NCI-H1048 (cell line): ENCODE measurements at regions not wholly inside any gene's neighbourhood (a gene's known extent, or its start where the extent isn't known, plus 50 kb on each side); places are given as distances from the start of the nearest gene placed in this dataset.

Experiments used
- DNase-seq: peaks from one replicate; lab custom pipeline; 2025; lab: John Stamatoyannopoulos, UW

- DNase-seq, result no peak
Observed at GRCh38 chr17:73815474-73815873, 171.2 kb upstream of the SDK2 start.

GRCh38 chr17:73819440-73820395 is 175.5 kb upstream of the SDK2 start:
- no peak for DNase-seq

GRCh38 chr17:73820686-73821448 is 176.6 kb upstream of the SDK2 start:
- no peak for DNase-seq

DNA sequence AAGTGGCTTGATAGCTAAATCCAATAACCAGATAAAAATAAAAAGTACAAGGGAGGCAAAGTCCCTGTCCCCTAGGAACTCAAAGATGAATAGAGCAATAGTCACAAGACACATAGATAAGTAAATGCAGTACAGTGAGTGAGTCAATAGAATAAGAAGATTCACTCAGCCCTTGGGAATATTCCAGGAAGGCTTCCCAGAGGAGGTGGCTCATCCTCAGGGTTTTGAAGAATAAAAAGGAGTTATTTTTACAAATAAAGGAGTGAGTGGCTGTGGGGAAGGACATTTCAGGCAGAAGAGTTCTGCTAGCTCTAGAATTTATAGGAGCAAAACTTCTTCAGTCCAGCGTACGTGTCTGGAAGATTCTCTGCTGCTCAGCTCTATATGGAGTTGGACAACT is 177.4 kb upstream of the SDK2 start:
- no peak for DNase-seq

- DNase-seq, result no peak
Observed at GRCh38 chr17:73822371-73822770, 178.1 kb upstream of the SDK2 start.

GRCh38 chr17:73823684-73824083 is 179.4 kb upstream of the SDK2 start:
- DNase-seq, result no peak

- DNase-seq, result no peak
Observed at GRCh38 chr17:73824321-73824720, 180.1 kb upstream of the SDK2 start.

DNA sequence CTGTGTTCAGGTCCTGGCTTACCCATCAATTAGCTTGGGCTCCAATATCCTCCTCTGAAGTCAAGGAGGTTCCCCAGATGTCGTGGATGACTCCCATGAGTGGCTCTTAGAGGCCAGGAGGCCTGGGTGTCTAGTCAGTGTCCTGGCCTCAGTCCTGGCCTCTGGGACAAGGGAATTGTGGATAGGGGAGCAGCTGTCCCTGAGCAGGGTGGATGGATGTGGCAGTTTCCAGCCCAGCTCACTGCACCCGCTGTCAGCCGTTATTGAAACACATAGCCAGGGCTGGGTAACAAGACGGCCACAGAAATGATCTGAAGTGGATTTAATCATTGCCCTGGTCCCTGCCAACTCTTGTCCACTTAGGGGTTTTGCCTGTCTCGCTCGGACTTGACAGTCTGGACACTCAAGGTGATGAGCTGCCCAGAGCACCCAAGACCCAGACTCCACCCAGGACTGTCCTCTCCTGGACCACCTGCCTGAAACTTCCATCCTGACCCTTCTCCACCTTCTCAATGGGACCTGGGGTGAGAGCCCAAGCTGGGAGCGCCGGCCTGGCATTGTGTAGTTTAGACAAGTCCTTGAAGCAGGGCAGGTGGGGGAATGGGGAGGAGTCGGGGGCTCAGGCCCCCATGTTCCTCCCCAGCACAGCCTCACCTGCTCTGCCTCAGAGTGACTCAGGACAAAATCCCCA is 182.1 kb upstream of the SDK2 start:
- no peak for DNase-seq

- DNase-seq, result no peak
Observed at GRCh38 chr17:73826872-73827228, 182.6 kb upstream of the SDK2 start.

DNA sequence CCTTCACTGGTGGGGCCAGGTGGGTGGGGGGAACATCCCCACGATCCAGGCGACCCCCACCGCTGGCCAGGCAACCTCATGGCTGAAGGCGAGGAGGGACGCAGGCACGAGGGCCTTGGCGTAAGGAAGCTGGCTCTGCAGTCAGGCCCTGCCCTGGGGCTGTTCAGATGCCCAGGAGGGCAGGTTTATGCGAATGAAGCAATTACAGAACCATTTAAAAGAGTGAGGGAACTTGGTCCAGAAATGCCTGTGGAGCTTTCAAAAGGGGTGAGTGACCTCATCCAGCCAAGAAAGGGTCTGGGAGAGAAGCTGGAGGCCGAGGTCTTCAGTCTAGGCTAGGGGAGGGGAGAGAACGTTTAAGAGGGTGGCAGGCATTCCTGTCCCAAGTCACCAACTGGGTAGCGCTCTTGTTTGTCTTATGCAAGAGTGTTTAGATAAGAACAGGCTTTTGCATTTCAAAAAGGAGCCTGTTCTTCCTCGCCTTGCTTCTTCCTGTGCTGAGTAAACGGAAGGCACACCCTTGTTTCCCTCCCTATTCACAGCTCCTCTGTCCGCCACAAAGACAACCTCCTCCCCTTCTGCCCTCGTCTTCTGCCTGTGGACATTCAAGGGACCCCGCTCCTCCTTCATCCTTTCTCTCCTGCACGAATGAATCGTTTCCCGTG is 183.5 kb upstream of the SDK2 start:
- DNase-seq, result no peak

DNA sequence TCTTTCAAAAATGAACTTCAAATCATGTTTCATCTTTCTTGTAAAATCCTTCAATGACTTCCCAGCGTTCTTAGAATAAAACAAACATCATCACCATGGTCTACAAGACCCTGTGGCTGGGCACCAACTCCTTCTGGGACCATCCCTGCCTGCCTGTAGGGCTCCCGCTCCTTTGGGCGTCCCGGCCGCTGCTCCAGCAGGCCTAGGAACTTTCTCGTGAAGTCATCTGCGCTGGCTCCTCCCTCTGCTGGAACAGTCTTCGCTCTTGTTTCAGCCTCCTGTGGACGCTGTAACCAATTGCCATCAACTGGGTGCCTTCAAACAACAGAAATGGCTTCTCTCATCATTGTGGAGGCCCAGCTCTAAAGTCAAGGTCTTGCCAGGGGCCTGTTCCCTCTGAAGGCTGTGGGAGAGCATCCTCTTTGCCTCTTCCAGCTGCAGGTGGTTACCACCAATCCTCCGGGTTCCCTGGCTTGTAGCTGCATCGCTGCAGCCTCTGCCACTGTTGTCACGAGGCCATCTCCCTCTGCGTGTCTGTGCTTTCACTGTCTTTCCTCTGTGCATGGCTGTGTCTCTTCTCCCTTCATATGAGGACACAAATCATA is 185.5 kb upstream of the SDK2 start:
- DNase-seq, result no peak

GRCh38 chr17:73831699-73832098 is 187.5 kb upstream of the SDK2 start:
- DNase-seq, result no peak

GRCh38 chr17:73833775-73834488 is 189.7 kb upstream of the SDK2 start:
- no peak for DNase-seq

- no peak for DNase-seq
Observed at GRCh38 chr17:73834684-73835343, 190.6 kb upstream of the SDK2 start.

GRCh38 chr17:73835605-73836004 is 191.4 kb upstream of the SDK2 start:
- DNase-seq, result no peak

DNA sequence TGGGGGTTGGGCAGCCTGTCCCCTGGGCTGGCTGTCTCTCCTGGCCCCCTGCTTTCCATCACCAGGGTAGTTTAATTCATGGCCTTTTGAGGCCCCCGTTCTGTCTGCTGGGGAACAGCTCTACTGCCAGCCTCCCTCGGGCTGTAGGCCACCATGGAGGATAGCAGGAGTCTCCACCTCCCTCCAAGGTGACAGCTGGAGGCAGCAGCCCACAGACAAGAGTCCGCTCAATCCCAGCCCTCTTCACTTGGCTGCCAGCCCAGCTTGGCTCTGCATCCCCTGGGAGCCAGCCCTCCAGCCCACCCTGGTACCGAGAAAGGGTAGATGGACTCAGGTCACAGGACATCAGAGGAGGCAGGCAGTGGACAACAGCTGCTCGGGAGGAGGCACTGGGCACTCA is 194.6 kb upstream of the SDK2 start:
- DNase-seq, result no peak

- no peak for DNase-seq
Observed at GRCh38 chr17:73840829-73841228, 196.6 kb upstream of the SDK2 start.

GRCh38 chr17:73841431-73842060 is 197.3 kb upstream of the SDK2 start:
- no peak for DNase-seq

GRCh38 chr17:73847952-73848351 is 203.7 kb upstream of the SDK2 start:
- no peak for DNase-seq

DNA sequence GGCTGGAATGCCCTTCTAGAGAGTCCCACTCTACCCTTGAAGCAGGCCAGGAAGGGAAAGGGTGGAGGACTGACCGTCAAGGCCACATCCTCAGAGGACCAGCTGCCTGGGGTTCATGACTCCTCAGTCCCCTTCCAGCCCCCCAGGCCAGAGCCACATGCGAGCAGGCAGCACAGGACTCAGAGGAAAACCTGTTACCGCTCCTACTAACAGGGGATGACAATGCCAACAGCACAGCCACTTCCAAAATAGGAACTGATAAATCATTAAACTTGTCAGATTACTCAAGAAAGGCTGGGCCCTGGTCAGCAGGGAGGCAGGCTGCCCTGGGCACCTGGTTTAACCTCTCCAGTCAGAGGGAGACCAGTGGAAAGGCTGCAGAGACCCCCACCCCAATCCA is 206.2 kb upstream of the SDK2 start:
- DNase-seq, result no peak
